Muscle of leg (tissue), 3 donors: ENCODE measurements at regions not wholly inside any gene's neighbourhood (a gene's known extent, or its start where the extent isn't known, plus 50 kb on each side); places are given as distances from the start of the nearest gene placed in this dataset.

Source experiments
- DNase-seq: peaks from one replicate; pipeline ENCODE4 v3.0.0; 2013
- H3K27ac ChIP-seq: one replicate; pipeline ENCODE4 v1.5.1; 2013; ENCODE audit warnings: mild to moderate bottlenecking, low read length, control low read depth
- H3K27me3 ChIP-seq: one replicate; pipeline ENCODE4 v1.6.1; 2013; ENCODE audit warnings: low read length; ENCODE audit not compliant: control insufficient read depth, insufficient read depth
- H3K36me3 ChIP-seq: one replicate; pipeline ENCODE4 v1.6.1; 2013; ENCODE audit warnings: low read length; ENCODE audit not compliant: control insufficient read depth, insufficient read depth
- H3K4me1 ChIP-seq: one replicate; pipeline ENCODE4 v1.6.1; 2013; ENCODE audit warnings: low read length; ENCODE audit not compliant: control insufficient read depth, insufficient read depth
- H3K4me3 ChIP-seq: one replicate; pipeline ENCODE4 v1.5.1; 2013; ENCODE audit warnings: low read length, control low read depth
- H3K9me3 ChIP-seq: replicated peaks from 2 replicates; pipeline ENCODE4 v1.6.1; 2013; ENCODE audit warnings: low read depth, low read length; ENCODE audit not compliant: control insufficient read depth
- WGBS: methylation state at CpG from one replicate; pipeline ENCODE4 v1.1.5; 2013; ENCODE audit warnings: missing lambda C conversion rate; ENCODE audit not compliant: insufficient coverage; 5-methylcytosine and 5-hydroxymethylcytosine counted together

DNA sequence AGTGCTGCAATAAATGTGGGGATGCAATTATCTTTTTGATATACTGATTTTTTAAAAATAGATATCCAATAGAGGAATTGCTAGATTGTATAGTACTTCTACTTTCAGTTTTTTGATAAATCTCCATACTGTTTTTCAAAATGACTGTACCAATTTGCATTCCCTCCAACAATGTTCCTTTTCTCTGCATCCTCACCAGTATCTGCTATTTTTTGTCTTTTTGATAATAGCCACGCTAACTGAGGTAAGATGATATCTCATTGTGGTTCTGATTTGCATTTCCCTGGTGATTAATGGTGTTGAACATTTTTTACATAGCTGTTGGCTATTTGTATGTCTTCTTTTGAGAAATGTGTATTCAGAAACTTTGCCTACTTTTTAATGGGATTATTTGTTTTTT, 217.7 kb upstream of the MTPN start:
- Histone ChIP-seq H3K36me3 (no peaks in the 10 kb centered on the region), H3K27ac (no peak overlapping the region), H3K27me3 (no peaks in the 10 kb centered on the region), H3K9me3 (peaks cover 17% of the 10 kb centered on the region), H3K4me3 (no peak overlapping the region), H3K4me1 (no peaks in the 10 kb centered on the region)
- WGBS, result no CpG with 5 or more reads among the region's 1 CpG
- DNase-seq, result no peak

DNA sequence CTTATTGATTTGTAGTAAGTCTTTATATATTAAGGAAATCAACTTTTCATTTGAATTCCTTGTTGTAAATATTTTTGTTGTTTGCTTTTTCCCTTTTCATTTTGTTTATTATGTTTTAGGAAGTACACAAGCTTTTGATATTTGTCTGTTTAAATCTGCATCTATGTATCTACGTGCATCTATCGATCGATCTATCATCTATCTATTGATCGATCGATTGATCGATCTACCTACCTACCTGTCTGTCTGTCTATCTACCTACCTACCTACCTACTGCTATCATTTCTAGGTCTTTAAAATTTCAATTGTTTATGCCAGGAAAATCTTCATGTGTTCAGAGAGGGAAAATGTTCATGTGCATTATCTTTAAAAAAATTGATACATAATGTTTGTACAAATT, 216.8 kb upstream of the MTPN start:
- H3K27me3 ChIP-seq, result no peaks in the 10 kb centered on the region
- DNase-seq, result no peak
- peaks cover 15% of the 10 kb centered on the region for H3K9me3 ChIP-seq
- no peaks in the 10 kb centered on the region for H3K36me3 ChIP-seq
- WGBS, result no CpG with 5 or more reads among the region's 6 CpGs
- no peaks in the 10 kb centered on the region for H3K4me1 ChIP-seq
- H3K27ac ChIP-seq, result no peak overlapping the region
- H3K4me3 ChIP-seq, result no peak overlapping the region

DNA sequence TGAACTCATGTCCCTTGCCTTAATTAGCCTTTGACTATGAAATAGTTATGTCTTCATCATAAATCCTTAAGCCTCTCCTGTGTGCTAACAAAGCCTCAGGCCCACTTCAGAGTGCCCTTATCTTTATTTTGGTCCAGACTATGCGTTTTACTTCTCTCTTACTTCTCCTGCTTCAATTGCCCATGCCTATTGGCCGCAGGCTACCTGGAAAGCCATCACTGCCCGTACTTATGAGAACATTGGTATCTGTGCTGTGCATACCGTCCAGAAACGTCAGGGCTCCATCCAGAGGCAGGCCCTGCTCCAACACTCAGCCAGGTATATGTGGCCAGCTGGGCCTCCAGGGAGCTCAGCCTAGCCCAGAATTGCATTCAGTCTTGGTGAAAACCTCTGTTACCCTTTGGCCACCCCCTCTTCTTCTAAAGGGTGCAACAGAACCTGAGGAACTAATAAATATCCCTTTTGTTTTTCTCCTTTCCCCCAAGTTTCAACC, 212.4 kb upstream of the MTPN start:
- Histone ChIP-seq H3K27me3 (no peaks in the 10 kb centered on the region), H3K4me1 (no peaks in the 10 kb centered on the region), H3K27ac (no peak overlapping the region), H3K36me3 (no peaks in the 10 kb centered on the region), H3K9me3 (no peaks in the 10 kb centered on the region), H3K4me3 (no peak overlapping the region)
- WGBS, result 83% methylated on average over 5 of the region's 5 CpGs
- no peak for DNase-seq

DNA sequence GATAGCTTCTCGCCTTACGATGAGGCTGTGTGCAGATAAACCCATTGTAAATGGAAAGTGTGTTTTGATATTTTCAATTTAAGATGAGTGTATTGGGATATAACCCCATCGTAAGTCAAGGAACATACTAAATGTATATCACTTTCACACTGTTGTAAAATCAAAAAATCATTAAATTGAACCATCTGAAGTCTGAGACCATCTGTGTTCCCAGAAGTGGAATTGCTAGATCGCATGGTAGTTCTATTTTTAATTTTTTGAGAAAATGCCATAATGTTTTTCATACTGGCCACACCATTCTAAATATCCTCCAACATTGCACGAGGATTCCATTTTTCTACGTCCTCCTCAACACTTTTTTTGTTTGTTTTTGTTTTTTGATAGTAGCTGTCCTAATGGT, 209.1 kb upstream of the MTPN start:
- Histone ChIP-seq H3K9me3 (no peaks in the 10 kb centered on the region), H3K36me3 (no peaks in the 10 kb centered on the region), H3K27ac (no peak overlapping the region), H3K27me3 (no peaks in the 10 kb centered on the region), H3K4me3 (no peak overlapping the region), H3K4me1 (no peaks in the 10 kb centered on the region)
- WGBS, result no CpG with 5 or more reads among the region's 6 CpGs
- DNase-seq, result no peak

DNA sequence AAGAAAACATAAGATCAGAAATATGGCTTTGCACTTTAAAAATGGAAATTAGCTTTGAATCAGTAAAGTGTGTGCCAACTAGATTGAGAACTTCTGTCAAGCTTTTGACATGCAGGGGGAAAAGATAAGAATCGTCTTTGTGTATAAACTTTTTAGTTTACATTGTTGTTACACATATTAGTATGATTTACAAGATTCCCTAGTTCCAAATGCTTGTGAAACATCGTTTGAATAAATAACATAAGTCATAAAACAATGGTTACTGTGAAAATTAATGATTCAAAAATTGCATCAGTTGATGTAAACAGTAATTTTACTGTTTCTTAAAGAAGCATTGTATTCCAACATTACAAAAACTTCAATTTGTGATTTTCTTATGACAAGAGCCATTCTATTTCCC, 207.6 kb upstream of the MTPN start:
- Histone ChIP-seq H3K27me3 (no peaks in the 10 kb centered on the region), H3K27ac (no peak overlapping the region), H3K4me3 (no peak overlapping the region), H3K4me1 (no peaks in the 10 kb centered on the region), H3K9me3 (no peaks in the 10 kb centered on the region), H3K36me3 (no peaks in the 10 kb centered on the region)
- WGBS, result no CpG with 5 or more reads among the region's 2 CpGs
- no peak for DNase-seq

DNA sequence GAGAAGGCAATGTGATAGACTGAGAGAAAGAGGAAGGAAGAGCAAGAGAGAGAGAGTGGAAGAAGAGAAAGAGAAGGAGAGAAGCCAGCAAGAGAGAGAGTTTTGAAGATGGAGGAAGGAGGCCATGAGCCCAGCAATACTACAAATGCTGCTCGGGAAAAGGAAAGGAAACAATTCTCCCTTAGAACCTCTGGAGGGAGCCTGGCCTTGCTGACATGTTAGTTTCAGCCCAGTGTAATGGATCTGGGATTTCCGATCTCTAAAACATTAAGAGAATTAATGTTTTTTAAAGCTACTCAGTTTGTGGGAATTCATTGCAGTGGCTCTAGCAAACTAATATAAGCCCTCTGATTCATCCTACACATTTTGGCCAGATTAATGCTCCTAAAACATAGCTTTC, 206.8 kb upstream of the MTPN start:
- Histone ChIP-seq H3K36me3 (no peaks in the 10 kb centered on the region), H3K4me1 (no peaks in the 10 kb centered on the region), H3K4me3 (no peak overlapping the region), H3K27ac (no peak overlapping the region), H3K9me3 (no peaks in the 10 kb centered on the region), H3K27me3 (no peaks in the 10 kb centered on the region)
- DNase-seq, result peak; percentile 49
- no CpG with 5 or more reads among the region's 2 CpGs for WGBS

DNA sequence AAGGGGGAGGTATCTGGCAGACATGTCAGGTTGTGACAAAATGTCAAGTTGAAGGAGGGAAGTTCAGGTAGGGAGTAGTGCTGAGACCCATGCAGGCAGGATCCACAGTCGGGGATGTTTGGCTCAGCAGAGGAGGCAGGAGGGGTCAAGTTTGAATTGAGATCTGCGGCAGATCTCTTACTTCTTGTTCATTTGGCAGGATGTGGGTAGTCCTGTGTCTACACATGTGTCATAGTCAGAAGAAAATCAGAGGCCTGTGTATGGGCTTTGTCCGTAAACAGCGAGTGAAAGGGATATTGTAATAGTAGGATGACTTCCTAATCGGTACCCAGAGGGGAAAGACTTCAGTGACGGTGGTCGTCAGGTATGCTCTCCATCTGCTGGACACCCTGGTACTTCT, 203.8 kb upstream of the MTPN start:
- 92% methylated on average over 6 of the region's 7 CpGs for WGBS
- no peaks in the 10 kb centered on the region for H3K36me3 ChIP-seq
- no peak overlapping the region for H3K4me3 ChIP-seq
- H3K27ac ChIP-seq, result no peak overlapping the region
- no peak for DNase-seq
- H3K9me3 ChIP-seq, result no peaks in the 10 kb centered on the region
- H3K4me1 ChIP-seq, result no peaks in the 10 kb centered on the region
- no peaks in the 10 kb centered on the region for H3K27me3 ChIP-seq

DNA sequence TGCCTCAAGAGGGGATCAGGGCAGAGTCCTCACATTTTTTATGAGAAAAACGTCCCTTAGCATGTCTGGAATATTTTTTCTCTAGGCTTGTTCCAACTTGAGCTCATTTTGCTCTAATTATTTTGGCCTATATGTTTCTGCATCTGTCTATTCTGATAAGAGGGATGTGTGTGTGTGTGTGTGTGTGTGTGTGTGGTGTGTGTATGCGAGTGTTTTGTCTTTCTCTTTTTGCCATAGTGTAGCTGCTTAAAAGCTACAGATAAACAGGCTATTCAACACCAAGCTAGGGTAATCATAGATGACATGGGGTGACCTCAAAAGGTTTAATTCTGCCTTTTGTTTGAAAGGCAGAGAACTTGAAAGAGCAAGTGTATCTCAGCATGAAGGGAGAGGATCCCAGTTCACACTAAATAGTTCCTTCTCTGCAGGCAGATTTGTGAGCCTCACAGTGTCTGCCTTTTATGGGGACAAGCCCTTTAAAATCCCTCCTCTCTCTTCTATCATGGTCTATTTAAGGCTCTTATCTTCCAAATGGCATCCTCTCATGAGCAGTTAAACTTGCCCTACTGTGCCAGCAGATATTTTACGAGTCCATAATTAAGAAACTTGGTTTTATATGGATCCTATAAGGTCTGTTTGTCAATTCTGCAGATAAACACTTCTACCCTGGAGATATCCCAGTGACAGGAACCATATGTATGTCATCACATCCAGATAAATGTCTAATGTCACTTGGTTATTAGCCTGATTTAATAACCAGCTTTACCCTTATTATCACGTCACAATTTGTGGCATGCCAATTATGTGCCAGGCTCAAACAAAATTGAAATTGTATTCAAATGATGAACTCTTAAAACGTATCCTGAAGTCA, 202.9 kb upstream of the MTPN start:
- no peak overlapping the region for H3K27ac ChIP-seq
- no CpG with 5 or more reads among the region's 5 CpGs for WGBS

DNA sequence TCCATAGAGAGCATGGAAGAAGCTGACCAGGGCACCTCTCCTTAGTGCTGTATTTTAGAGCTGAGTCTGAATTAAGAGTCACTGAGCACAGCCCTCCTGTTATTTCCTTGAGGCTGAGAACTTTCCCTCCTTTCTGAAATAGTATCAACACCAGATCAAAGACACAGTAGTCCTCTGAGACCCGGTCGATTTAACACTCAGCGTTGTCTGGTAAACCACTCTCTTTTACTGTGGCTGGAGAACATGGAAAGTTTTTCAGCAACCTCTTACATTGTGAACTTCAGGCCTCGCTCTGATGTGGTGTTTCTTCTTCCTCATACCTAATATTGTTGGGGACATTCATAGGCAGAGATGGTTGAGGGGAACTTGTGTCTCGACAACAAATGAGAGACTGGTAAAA, 202.0 kb upstream of the MTPN start:
- Histone ChIP-seq H3K27me3 (no peaks in the 10 kb centered on the region), H3K27ac (no peak overlapping the region), H3K4me3 (no peak overlapping the region), H3K4me1 (no peaks in the 10 kb centered on the region), H3K9me3 (no peaks in the 10 kb centered on the region), H3K36me3 (no peaks in the 10 kb centered on the region)
- DNase-seq, result no peak
- WGBS, result 20% methylated on average over 1 of the region's 5 CpGs

More for the DNA sequence above, 202.9 kb upstream of the MTPN start:
- no peaks in the 10 kb centered on the region for H3K27me3 ChIP-seq
- no peaks in the 10 kb centered on the region for H3K4me1 ChIP-seq
- no peak for DNase-seq
- H3K36me3 ChIP-seq, result no peaks in the 10 kb centered on the region
- H3K4me3 ChIP-seq, result no peak overlapping the region
- no peaks in the 10 kb centered on the region for H3K9me3 ChIP-seq

DNA sequence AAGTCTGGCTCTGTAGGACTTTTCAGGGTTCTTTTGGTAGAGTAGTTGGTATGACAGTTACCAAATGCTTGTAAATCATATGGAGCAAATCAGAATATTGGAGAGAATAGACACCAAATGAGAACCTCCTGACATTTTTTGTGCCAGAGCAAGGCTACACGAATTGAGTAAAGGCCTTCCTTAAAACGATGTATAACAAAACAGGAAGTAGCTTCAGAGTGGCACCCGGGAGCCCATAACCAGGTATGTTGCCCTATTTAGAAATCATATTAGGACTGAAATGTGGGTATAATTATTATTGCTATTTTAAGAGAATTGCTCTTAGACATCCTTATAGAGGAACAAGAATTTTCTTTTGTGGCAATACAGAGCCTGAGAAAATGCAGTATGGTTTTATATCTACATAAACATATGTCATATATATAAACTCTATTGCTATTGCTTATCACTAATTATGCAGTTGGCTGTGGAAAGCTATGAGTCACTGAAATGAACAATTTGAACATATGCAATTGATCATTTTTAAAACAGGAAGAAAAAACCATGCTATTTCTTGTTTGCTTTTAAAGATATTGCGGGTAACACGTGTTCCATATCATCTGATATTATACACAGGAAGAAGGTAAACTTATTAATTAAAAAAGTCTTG, 197.4 kb upstream of the MTPN start:
- Histone ChIP-seq H3K9me3 (no peaks in the 10 kb centered on the region), H3K4me1 (no peaks in the 10 kb centered on the region), H3K27ac (no peak overlapping the region), H3K4me3 (no peak overlapping the region), H3K27me3 (no peaks in the 10 kb centered on the region), H3K36me3 (no peaks in the 10 kb centered on the region)
- no CpG with 5 or more reads among the region's 5 CpGs for WGBS
- no peak for DNase-seq
